Mucosa of stomach (tissue), 1 donor: ENCODE measurements at regions not wholly inside any gene's neighbourhood (a gene's known extent, or its start where the extent isn't known, plus 50 kb on each side); places are given as distances from the start of the nearest gene placed in this dataset.

ENCODE experiments used
- H3K27me3 ChIP-seq: one replicate; pipeline ENCODE4 v1.7.0; 2013; ENCODE audit warnings: mild to moderate bottlenecking, low read length; ENCODE audit not compliant: control insufficient read depth, insufficient read depth
- H3K36me3 ChIP-seq: one replicate; pipeline ENCODE4 v1.7.0; 2013; ENCODE audit warnings: low read length; ENCODE audit not compliant: control insufficient read depth, insufficient read depth
- H3K4me1 ChIP-seq: one replicate; pipeline ENCODE4 v1.7.0; 2013; ENCODE audit warnings: mild to moderate bottlenecking, low read length; ENCODE audit not compliant: control insufficient read depth, insufficient read depth
- H3K4me3 ChIP-seq: one replicate; pipeline ENCODE4 v1.7.0; 2013; ENCODE audit warnings: low read length
- H3K9ac ChIP-seq: one replicate; pipeline ENCODE4 v1.7.0; 2013; ENCODE audit warnings: mild to moderate bottlenecking, low read length, moderate library complexity
- H3K9me3 ChIP-seq: one replicate; pipeline ENCODE4 v1.7.0; 2013; ENCODE audit warnings: mild to moderate bottlenecking, low read length, moderate library complexity; ENCODE audit not compliant: control insufficient read depth
- donor health status: Pancreatic carcinoma.

DNA sequence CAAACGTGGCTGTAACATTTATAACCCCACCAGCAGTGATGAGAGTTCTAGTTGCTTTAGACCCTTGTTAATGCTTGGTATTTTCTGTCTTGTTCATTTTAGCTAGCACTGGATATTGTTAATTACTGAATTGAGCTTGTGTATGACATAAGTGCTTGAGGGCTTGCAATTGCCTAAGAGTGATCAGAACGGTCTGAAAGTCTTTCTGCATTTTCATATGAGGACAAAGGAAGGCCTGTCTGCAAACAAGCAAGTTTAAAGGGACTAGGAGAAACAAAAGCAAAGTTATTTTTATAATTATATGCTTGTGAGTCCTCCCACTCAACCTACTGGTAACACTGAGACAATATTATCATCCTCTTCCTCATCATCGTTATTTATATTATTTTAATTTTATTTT is 305.5 kb upstream of the DUSP10 start:
- Histone ChIP-seq H3K9me3 (no peaks in the 10 kb centered on the region), H3K4me3 (no peak overlapping the region), H3K9ac (no peak overlapping the region), H3K27me3 (no peaks in the 10 kb centered on the region), H3K4me1 (no peaks in the 10 kb centered on the region), H3K36me3 (no peaks in the 10 kb centered on the region)

DNA sequence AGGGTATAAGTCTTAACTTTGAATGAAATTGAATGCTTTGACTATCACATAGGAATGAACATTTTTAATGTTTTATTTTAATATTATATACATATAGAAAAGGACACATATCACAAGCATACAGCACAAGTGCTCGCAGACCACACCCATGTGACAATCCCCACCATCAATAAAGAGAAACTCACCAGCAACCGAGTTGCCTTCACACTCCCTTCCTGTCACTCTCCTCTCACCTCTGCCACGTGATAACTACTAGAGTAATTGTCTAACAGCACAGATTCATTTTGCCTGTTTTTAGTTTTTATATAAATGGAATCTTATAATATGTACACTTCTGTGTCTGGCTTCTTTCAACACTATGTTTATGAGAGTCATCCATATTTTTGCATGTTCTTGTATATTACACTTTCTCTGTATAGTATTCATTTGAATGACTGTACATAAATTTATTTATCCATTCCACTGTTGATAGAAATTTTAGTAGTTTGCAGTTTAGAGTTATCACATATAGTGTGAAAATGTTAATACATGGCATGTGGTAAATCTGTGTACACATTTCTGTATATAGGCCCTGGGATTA is 304.9 kb upstream of the DUSP10 start:
- Histone ChIP-seq H3K4me1 (no peaks in the 10 kb centered on the region), H3K36me3 (no peaks in the 10 kb centered on the region), H3K4me3 (no peak overlapping the region), H3K9ac (no peak overlapping the region), H3K9me3 (no peaks in the 10 kb centered on the region), H3K27me3 (no peaks in the 10 kb centered on the region)

DNA sequence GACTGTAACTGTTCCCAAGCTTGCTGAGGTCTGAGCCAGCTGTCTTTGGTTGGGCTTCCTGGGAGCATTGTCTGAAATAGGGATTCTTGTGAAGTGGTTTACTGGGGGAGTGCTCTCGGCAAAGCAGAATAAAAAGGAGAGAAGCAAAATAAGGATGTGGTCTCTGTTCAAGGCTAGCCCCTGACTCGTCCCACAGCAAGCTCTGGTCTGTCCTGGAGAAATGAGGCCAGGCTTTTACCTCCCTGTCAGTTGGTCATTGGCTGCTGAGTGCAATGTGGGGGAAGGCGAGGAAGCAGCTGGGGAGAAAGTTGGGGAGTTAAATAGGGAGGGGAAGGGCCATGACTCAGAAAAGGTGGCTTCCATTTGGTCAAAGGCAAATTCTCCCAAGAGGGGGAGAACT is 303.9 kb upstream of the DUSP10 start:
- Histone ChIP-seq H3K4me1 (no peaks in the 10 kb centered on the region), H3K4me3 (no peak overlapping the region), H3K27me3 (no peaks in the 10 kb centered on the region), H3K9me3 (no peaks in the 10 kb centered on the region), H3K36me3 (no peaks in the 10 kb centered on the region), H3K9ac (no peak overlapping the region)

DNA sequence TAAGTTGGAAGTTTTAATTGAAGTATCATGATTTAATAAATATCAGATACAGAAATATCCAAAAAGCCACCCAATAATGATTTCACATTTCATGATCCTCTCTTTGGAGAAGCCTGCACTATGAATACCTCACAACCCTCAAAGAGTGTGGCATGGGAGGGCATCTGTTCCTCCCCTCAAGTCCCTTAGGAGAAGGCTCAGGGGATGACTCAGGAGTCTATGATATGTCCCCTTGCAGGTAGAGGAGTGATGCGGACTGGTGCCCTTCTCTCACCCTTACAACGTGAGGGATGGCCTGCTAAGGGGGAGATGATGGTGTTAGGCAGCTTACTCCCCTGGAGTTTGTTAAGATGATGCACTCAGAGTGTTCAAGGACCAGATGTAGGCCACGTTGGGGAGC is 303.3 kb upstream of the DUSP10 start:
- H3K9me3 ChIP-seq: no peaks in the 10 kb centered on the region
- no peak overlapping the region for H3K9ac ChIP-seq
- H3K27me3 ChIP-seq: no peaks in the 10 kb centered on the region
- no peaks in the 10 kb centered on the region for H3K4me1 ChIP-seq
- no peak overlapping the region for H3K4me3 ChIP-seq
- no peaks in the 10 kb centered on the region for H3K36me3 ChIP-seq

DNA sequence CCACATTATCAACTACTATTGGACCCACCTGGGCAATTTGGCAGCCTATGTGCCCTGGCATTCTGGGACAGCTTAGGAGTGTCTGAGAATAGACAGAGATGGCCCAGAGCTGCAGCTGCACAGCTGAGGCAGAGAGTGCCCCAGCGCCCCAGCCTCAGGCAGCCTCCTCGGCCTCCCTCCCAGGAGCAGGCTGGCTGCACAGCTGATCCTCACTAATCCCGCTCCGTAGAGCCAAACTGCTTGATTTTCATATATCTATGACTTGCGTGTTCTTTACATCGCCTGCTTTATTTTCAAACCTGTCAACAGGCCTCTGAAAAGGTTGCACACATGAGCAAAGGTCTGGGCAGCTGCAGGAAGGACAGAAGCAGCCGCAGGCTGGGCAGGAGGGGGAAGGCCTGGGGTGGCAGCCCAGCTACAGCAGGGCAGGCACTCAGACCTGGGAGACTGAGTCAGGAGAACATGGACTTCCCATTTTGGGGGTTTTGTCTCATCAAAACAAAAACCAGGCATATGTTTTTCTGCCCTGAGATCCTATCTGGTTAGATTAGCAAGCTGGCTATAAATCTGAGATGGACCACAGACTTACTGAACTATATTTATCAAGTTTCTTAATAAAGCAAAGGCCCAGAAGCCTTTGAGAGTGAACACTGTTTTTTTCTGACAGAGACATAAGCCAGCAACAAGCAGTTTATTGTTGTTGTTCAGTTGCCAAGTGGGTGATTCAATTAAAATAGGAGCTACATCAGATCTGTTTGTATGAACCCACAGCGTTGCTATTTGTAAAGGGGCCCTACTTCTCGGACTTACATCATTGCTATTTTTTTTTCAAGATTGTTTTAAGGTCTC is 301.8 kb upstream of the DUSP10 start:
- Histone ChIP-seq H3K9me3 (no peaks in the 10 kb centered on the region), H3K4me3 (no peak overlapping the region), H3K4me1 (no peaks in the 10 kb centered on the region), H3K36me3 (no peaks in the 10 kb centered on the region), H3K27me3 (no peaks in the 10 kb centered on the region), H3K9ac (peak overlapping the region; percentile 35)

DNA sequence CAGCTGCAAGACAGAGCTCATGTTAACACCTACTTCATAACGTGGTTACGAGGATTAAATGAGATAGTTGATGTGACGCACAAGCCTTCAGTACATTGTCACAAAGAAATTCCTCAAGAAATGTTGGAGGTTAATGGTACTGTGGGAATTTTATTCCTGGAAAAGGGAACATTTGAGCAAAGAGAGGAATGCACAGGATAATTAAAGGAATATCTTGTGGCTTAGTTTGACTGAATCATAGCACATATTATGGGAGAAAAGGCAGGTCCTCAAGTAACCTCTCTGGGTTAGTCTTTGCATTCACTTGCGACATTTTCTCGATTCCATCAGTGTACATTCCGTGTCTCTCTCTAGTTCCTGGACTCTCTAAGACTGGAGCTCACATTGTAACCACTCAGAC is 300.2 kb upstream of the DUSP10 start:
- Histone ChIP-seq H3K4me1 (no peaks in the 10 kb centered on the region), H3K36me3 (no peaks in the 10 kb centered on the region), H3K27me3 (no peaks in the 10 kb centered on the region), H3K9ac (no peak overlapping the region), H3K9me3 (no peaks in the 10 kb centered on the region), H3K4me3 (no peak overlapping the region)

DNA sequence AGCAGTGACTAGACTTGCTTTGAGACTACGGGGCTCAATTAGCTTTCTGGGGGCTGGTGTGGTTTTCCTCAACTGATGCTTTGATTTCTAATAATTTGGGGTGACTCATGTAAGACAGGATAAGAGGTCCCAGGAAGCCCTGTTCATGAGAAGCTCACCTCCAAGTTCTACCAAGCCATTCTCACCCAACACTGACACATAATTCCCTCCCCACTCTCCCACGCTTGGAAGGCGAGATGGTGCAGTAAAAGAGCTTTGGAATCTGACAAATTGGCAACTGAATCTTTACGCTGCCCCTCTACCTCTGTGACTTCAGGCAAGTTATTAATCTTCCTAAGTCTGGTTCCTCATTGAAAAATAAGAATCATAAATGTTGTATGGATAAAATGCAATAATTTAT is 299.1 kb upstream of the DUSP10 start:
- no peaks in the 10 kb centered on the region for H3K4me1 ChIP-seq
- H3K9ac ChIP-seq: no peak overlapping the region
- H3K36me3 ChIP-seq: no peaks in the 10 kb centered on the region
- no peak overlapping the region for H3K4me3 ChIP-seq
- H3K27me3 ChIP-seq: no peaks in the 10 kb centered on the region
- no peaks in the 10 kb centered on the region for H3K9me3 ChIP-seq

DNA sequence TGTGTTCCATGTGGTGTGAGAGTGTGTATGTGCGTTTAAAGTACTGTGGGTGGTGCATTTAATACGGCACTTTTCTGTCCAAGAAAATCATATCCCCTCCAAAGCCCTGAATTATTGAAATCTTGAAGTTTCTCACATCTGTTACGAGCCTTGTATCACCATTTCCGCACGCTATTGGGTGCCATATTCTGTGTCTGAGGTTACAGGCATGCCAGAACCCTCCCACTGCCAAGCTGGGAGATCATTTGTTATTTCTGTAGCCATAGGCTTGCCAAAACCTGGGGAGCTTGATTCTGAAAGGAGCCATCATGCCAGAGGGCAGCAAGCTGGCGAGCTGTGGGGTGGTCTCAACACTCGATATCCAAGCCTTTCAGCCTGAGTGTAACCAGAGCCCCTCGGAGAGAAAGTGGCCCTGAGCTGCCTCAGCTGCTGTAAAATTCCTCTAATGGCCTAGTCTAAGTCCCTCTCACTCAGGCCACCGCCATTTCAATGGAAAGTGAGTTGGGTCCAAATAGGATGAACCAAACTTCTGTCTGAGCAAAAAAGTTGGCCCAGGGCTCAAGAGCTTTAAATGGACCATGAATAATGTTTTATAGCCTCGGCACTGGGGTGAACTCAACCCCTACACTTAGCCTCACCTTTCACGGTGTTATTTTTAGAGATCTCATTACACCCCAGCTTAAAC is 298.4 kb upstream of the DUSP10 start:
- H3K36me3 ChIP-seq: no peaks in the 10 kb centered on the region
- no peak overlapping the region for H3K9ac ChIP-seq
- H3K4me3 ChIP-seq: no peak overlapping the region

DNA sequence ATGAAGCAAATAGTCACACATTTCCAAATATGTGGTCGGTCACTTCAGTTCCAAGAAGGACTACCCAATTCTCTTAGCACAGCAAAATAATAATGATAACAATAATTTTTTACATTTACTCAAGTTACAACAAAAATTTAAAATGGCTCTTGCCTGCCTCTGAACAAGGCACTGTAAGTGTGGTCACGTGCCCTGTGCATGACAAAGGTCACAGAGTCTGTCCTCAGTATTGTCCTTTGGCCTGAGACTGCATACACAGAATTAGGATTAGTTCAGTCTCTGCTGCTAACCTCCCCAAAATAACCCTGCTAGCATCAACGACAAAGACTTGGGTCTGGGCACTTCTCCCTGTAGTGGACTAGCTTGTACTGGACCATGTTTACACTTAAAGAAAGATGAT is 297.1 kb upstream of the DUSP10 start:
- H3K27me3 ChIP-seq: no peaks in the 10 kb centered on the region
- H3K4me3 ChIP-seq: no peak overlapping the region
- no peaks in the 10 kb centered on the region for H3K36me3 ChIP-seq
- H3K9ac ChIP-seq: no peak overlapping the region
- no peaks in the 10 kb centered on the region for H3K9me3 ChIP-seq
- no peaks in the 10 kb centered on the region for H3K4me1 ChIP-seq

More for the DNA sequence above, 298.4 kb upstream of the DUSP10 start:
- Histone ChIP-seq H3K9me3 (no peaks in the 10 kb centered on the region), H3K27me3 (no peaks in the 10 kb centered on the region), H3K4me1 (no peaks in the 10 kb centered on the region)

DNA sequence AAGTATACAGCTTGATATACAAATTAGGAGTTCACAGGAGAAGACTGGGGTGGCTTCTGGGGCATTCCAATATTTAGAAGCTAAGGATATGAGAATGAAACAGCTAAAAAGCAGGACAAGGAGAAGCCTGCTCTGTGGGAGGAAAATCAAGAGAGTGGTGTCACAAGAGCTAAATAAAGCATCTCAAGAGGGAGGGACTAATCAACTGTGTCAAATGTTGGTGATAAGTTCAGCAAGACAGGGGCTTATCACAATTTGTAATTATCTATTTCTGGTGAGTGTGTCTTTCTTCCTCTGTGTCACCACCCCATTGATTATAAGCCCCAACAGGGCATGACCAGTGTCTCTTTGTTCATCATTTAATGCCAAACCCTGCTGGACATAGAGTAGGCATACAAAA is 295.8 kb upstream of the DUSP10 start:
- Histone ChIP-seq H3K36me3 (no peaks in the 10 kb centered on the region), H3K27me3 (no peaks in the 10 kb centered on the region), H3K4me3 (no peak overlapping the region), H3K4me1 (no peaks in the 10 kb centered on the region), H3K9ac (no peak overlapping the region), H3K9me3 (no peaks in the 10 kb centered on the region)

DNA sequence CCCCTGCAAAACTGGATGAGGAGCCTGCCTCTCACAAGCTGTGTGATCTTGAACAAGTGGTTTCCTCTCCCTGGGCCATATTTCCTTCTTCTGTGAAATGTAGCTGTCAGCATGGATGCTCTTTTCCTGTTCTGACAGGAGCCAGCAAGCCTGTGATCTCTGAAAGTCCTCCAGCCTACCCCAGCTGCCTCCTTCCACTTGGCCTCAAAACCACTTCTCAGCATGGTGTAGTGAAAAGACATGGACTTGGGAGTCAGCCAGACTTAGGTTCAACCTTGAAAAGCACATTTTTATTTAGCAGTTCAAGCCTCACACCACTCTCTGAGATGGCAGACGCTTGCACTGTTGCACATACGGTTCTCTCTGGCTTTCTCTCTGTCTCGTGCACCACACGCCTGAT is 292.9 kb upstream of the DUSP10 start:
- H3K9ac ChIP-seq: no peak overlapping the region
- H3K4me3 ChIP-seq: no peak overlapping the region

DNA sequence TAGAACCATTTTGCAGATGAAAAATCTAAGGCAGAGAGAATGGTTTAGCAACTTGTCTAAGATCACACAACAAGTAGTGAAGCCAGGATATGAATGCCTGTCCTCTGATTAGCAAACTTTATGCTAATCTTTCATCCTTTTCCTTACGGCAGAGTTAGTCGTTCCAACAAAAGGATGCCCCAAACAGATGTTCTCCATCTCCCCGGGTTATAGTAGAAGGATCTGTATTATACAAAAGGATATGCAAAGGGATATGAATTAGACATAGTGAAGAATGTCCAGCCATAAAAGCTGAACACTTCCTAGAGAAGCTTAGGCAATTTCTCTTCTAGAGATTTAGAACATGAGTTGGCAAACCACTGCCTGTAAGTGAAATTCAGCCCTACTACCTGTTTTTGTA is 291.6 kb upstream of the DUSP10 start:
- no peaks in the 10 kb centered on the region for H3K27me3 ChIP-seq
- H3K36me3 ChIP-seq: no peaks in the 10 kb centered on the region
- H3K4me3 ChIP-seq: no peak overlapping the region
- H3K9me3 ChIP-seq: no peaks in the 10 kb centered on the region
- no peaks in the 10 kb centered on the region for H3K4me1 ChIP-seq
- H3K9ac ChIP-seq: no peak overlapping the region

More for the DNA sequence above, 292.9 kb upstream of the DUSP10 start:
- Histone ChIP-seq H3K4me1 (no peaks in the 10 kb centered on the region), H3K27me3 (no peaks in the 10 kb centered on the region), H3K36me3 (no peaks in the 10 kb centered on the region), H3K9me3 (no peaks in the 10 kb centered on the region)
